WTC11 (cell line): ENCODE measurements at regions not wholly inside any gene's neighbourhood (a gene's known extent, or its start where the extent isn't known, plus 50 kb on each side); places are given as distances from the start of the nearest gene placed in this dataset.

Experiments used
- ATAC-seq: fragments of 200-7000 bp; cut with Tn5 transposase; 2 replicates; pipeline ENCODE4 v1.10.0; 2021; ENCODE audit warnings: mild to moderate bottlenecking, moderate library complexity
- CTCF ChIA-PET: fragments of 300-600 bp; sonication (Branson Sonifier 250); formaldehyde crosslinking; loops from one replicate; lab custom pipeline; 2021; ENCODE audit warnings: antibody characterized with exemption; lab: Charles Lee
- POLR2A ChIA-PET: fragments of 350-600 bp; sonication (Branson Sonifier 250); formaldehyde crosslinking; loops from one replicate; lab custom pipeline; 2021; ENCODE audit warnings: antibody characterized with exemption; lab: Charles Lee
- DNase-seq: peaks from one replicate; pipeline ENCODE4 v3.0.0; 2021; ENCODE audit warnings: low spot score
- H3K27ac Mint-ChIP-seq: 2 replicates; pipeline ENCODE4 v1.8.0; 2021; ENCODE audit warnings: mixed read lengths
- H3K27me3 Mint-ChIP-seq: 2 replicates; pipeline ENCODE4 v1.8.0; 2021; ENCODE audit warnings: low read depth, mild to moderate bottlenecking, moderate library complexity, mixed read lengths
- H3K36me3 Mint-ChIP-seq: 2 replicates; pipeline ENCODE4 v1.8.0; 2021; ENCODE audit warnings: mixed read lengths
- H3K4me1 Mint-ChIP-seq: 2 replicates; pipeline ENCODE4 v1.8.0; 2022; ENCODE audit warnings: mixed read lengths
- H3K4me3 Mint-ChIP-seq: 2 replicates; pipeline ENCODE4 v1.8.0; 2021; ENCODE audit warnings: mild to moderate bottlenecking, moderate library complexity, mixed read lengths
- H3K9me3 Mint-ChIP-seq: 2 replicates; pipeline ENCODE4 v1.8.0; 2021; ENCODE audit warnings: mixed read lengths
- FOXK1 ChIP-seq: sonication (generic); formaldehyde crosslinking; IDR thresholded peaks from 2 replicates; pipeline ENCODE4 v1.8.0; 2022; ENCODE audit warnings: mild to moderate bottlenecking, moderate library complexity, missing genetic modification reagents
- FOXP1 ChIP-seq: sonication (generic); formaldehyde crosslinking; IDR thresholded peaks from 2 replicates; pipeline ENCODE4 v1.8.0; 2022; ENCODE audit warnings: missing genetic modification reagents, mild to moderate bottlenecking, moderate library complexity, borderline replicate concordance
- GRHL2 ChIP-seq: fragments of 250-450 bp; sonication (Bioruptor Pico); IDR thresholded peaks from 2 replicates; pipeline ENCODE4 v1.8.0; 2022; ENCODE audit warnings: mild to moderate bottlenecking, moderate library complexity; ENCODE audit not compliant: insufficient replicate concordance, severe bottlenecking
- JUN ChIP-seq: sonication (generic); formaldehyde crosslinking; IDR thresholded peaks from 2 replicates; pipeline ENCODE4 v1.8.0; 2023; ENCODE audit warnings: mild to moderate bottlenecking, missing genetic modification reagents
- PRRX2 ChIP-seq: fragments of 250-450 bp; sonication (Bioruptor Pico); IDR thresholded peaks from 2 replicates; pipeline ENCODE4 v1.8.0; 2021; ENCODE audit warnings: mild to moderate bottlenecking
- SMAD3 ChIP-seq: sonication (generic); formaldehyde crosslinking; IDR thresholded peaks from 2 replicates; pipeline ENCODE4 v1.8.0; 2022; ENCODE audit warnings: missing genetic modification reagents, mild to moderate bottlenecking, borderline replicate concordance
- TEAD4 ChIP-seq: sonication (generic); formaldehyde crosslinking; IDR thresholded peaks from 2 replicates; pipeline ENCODE4 v1.8.0; 2022; ENCODE audit warnings: mild to moderate bottlenecking, missing genetic modification reagents
- ZNF423 ChIP-seq: fragments of 250-450 bp; sonication (Bioruptor Pico); IDR thresholded peaks from 2 replicates; pipeline ENCODE4 v2.1.2; 2022; ENCODE audit warnings: mild to moderate bottlenecking, moderate library complexity
- TF ChIP-seq, protein P1 (sequence below): fragments of 250-450 bp; sonication (Bioruptor Pico); IDR thresholded peaks from 2 replicates; pipeline ENCODE4 v2.1.2; 2022; ENCODE audit warnings: mild to moderate bottlenecking, moderate library complexity
- TF ChIP-seq, protein P2 (sequence below): sonication (generic); formaldehyde crosslinking; IDR thresholded peaks from 2 replicates; pipeline ENCODE4 v1.8.1; 2023; ENCODE audit warnings: mild to moderate bottlenecking, moderate library complexity, missing genetic modification reagents
- TF ChIP-seq, protein P3 (sequence below): sonication (generic); formaldehyde crosslinking; IDR thresholded peaks from 2 replicates; pipeline ENCODE4 v1.8.1; 2023; ENCODE audit warnings: mild to moderate bottlenecking, missing genetic modification reagents, moderate library complexity
- TF ChIP-seq, protein P4 (sequence below): sonication (generic); formaldehyde crosslinking; IDR thresholded peaks from 2 replicates; pipeline ENCODE4 v1.8.0; 2022; ENCODE audit warnings: missing genetic modification reagents
- TF ChIP-seq, protein P5 (sequence below): fragments of 250-450 bp; sonication (Bioruptor Pico); conservative IDR thresholded peaks from 2 replicates; pipeline ENCODE4 v1.9.0; 2021; ENCODE audit warnings: mild to moderate bottlenecking
- TF ChIP-seq, protein P6 (sequence below): sonication (generic); formaldehyde crosslinking; IDR thresholded peaks from 2 replicates; pipeline ENCODE4 v1.8.0; 2022; ENCODE audit warnings: mild to moderate bottlenecking, missing genetic modification reagents
- TF ChIP-seq, protein P7 (sequence below): sonication (generic); formaldehyde crosslinking; IDR thresholded peaks from 2 replicates; pipeline ENCODE4 v1.8.0; 2022; ENCODE audit warnings: mild to moderate bottlenecking, missing genetic modification reagents
- TF ChIP-seq, protein P8 (sequence below): sonication (generic); formaldehyde crosslinking; IDR thresholded peaks from 2 replicates; pipeline ENCODE4 v1.8.1; 2022; ENCODE audit warnings: missing genetic modification reagents, borderline replicate concordance

DNA sequence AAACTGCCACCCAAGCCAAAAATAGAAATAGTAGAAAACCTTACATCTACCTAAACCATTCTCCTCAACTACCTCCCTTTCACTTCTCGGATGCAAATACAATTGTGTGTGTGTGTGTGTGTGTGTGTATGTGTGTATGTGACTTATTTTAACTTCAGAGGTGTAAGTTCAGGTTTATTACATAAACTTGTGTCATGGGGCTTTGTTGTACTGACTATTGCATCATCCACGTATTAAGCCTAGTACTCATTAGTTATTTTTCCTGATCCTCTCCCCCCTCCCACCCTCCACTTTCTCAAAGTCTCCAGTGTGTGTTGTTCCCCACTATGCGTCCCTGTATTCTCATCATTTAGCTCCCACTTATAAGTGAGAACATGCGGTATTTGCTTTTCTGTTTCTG is 592.5 kb upstream of the ATP2B1 start:
- Mint-ChIP-seq H3K36me3 (no peaks in the 10 kb centered on the region), H3K27me3 (no peaks in the 10 kb centered on the region), H3K9me3 (no peaks in the 10 kb centered on the region), H3K4me3 (no peak overlapping the region), H3K27ac (no peak overlapping the region), H3K4me1 (peaks cover 7% of the 10 kb centered on the region)
- CTCF ChIA-PET: interaction anchor here (0.6 kb wide), 2 partner anchors 36 to 644 kb away, joined by 3 to 4 read pairs; no protein-coding TSS in a partner anchor
- DNase-seq (no peak), ATAC-seq (no peak)
- POLR2A ChIA-PET: no interaction called here
- TF ChIP-seq SMAD3 (CRISPR knock-in tag) (no peak), FOXP1 (CRISPR knock-in tag) (no peak), ZNF423 (CRISPR knock-in tag) (no peak), JUN (no peak), TEAD4 (no peak)
- TF ChIP-seq, protein P1, sequence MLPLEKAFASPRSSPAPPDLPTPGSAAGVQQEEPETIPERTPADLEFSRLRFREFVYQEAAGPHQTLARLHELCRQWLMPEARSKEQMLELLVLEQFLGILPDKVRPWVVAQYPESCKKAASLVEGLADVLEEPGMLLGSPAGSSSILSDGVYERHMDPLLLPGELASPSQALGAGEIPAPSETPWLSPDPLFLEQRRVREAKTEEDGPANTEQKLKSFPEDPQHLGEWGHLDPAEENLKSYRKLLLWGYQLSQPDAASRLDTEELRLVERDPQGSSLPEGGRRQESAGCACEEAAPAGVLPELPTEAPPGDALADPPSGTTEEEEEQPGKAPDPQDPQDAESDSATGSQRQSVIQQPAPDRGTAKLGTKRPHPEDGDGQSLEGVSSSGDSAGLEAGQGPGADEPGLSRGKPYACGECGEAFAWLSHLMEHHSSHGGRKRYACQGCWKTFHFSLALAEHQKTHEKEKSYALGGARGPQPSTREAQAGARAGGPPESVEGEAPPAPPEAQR (CRISPR knock-in tag): no peak
- TF ChIP-seq, protein P2, sequence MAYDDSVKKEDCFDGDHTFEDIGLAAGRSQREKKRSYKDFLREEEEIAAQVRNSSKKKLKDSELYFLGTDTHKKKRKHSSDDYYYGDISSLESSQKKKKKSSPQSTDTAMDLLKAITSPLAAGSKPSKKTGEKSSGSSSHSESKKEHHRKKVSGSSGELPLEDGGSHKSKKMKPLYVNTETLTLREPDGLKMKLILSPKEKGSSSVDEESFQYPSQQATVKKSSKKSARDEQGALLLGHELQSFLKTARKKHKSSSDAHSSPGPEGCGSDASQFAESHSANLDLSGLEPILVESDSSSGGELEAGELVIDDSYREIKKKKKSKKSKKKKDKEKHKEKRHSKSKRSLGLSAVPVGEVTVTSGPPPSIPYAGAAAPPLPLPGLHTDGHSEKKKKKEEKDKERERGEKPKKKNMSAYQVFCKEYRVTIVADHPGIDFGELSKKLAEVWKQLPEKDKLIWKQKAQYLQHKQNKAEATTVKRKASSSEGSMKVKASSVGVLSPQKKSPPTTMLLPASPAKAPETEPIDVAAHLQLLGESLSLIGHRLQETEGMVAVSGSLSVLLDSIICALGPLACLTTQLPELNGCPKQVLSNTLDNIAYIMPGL: no peak

DNA sequence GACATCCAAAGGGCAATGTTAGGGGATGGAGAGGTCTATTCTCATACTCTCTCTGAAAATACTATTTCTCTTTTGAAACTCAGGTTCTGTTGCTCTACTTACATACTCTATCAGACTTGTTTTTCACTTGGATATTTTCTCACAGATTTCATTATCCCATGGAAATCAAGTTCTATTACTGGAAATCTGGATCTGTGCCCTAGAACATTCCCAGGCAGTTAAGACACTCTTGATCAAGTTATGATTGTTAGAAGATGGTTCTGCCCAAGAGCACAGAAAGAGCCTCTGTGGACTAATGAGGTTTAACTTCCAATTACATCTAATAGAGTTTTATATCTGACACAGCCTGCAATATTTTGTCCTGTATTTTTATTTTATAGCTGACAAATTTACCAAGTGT is 591.0 kb upstream of the ATP2B1 start:
- no peaks in the 10 kb centered on the region for H3K4me1 Mint-ChIP-seq
- ChIA-PET POLR2A (no interaction called here), CTCF (no interaction called here)
- no peak overlapping the region for H3K27ac Mint-ChIP-seq
- H3K4me3 Mint-ChIP-seq: no peak overlapping the region
- H3K36me3 Mint-ChIP-seq: no peaks in the 10 kb centered on the region
- H3K9me3 Mint-ChIP-seq: no peaks in the 10 kb centered on the region
- DNase-seq: no peak
- no peak for TF ChIP-seq GRHL2 (CRISPR knock-in tag)
- no peaks in the 10 kb centered on the region for H3K27me3 Mint-ChIP-seq
- no peak for ATAC-seq

DNA sequence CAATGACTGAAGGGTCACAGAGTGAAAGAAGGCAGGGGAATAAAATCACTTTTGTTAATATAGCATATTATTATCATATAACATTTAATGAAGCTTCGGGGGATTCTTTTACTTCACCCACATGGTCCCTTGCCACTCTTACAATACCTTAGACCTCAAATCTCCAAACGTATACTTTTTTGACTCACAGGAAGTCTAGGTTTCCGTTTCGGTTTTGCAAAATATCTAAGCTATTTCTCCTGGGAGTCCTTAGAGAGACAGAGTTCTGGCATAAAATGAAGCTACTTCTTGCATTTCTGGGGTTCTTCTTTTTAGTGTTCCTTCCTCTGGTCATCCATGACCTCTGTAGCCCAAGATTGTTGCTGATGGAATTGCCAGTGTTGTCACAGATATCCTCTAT is 590.5 kb upstream of the ATP2B1 start:
- H3K4me1 Mint-ChIP-seq: no peaks in the 10 kb centered on the region
- H3K27ac Mint-ChIP-seq: no peak overlapping the region
- ATAC-seq (no peak), DNase-seq (no peak)
- no peaks in the 10 kb centered on the region for H3K9me3 Mint-ChIP-seq
- POLR2A ChIA-PET: no interaction called here
- CTCF ChIA-PET: no interaction called here
- no peak overlapping the region for H3K4me3 Mint-ChIP-seq
- no peaks in the 10 kb centered on the region for H3K27me3 Mint-ChIP-seq
- H3K36me3 Mint-ChIP-seq: no peaks in the 10 kb centered on the region
- TF ChIP-seq, protein P3, sequence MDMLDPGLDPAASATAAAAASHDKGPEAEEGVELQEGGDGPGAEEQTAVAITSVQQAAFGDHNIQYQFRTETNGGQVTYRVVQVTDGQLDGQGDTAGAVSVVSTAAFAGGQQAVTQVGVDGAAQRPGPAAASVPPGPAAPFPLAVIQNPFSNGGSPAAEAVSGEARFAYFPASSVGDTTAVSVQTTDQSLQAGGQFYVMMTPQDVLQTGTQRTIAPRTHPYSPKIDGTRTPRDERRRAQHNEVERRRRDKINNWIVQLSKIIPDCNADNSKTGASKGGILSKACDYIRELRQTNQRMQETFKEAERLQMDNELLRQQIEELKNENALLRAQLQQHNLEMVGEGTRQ (CRISPR knock-in tag): no peak
- TF ChIP-seq, protein P4, sequence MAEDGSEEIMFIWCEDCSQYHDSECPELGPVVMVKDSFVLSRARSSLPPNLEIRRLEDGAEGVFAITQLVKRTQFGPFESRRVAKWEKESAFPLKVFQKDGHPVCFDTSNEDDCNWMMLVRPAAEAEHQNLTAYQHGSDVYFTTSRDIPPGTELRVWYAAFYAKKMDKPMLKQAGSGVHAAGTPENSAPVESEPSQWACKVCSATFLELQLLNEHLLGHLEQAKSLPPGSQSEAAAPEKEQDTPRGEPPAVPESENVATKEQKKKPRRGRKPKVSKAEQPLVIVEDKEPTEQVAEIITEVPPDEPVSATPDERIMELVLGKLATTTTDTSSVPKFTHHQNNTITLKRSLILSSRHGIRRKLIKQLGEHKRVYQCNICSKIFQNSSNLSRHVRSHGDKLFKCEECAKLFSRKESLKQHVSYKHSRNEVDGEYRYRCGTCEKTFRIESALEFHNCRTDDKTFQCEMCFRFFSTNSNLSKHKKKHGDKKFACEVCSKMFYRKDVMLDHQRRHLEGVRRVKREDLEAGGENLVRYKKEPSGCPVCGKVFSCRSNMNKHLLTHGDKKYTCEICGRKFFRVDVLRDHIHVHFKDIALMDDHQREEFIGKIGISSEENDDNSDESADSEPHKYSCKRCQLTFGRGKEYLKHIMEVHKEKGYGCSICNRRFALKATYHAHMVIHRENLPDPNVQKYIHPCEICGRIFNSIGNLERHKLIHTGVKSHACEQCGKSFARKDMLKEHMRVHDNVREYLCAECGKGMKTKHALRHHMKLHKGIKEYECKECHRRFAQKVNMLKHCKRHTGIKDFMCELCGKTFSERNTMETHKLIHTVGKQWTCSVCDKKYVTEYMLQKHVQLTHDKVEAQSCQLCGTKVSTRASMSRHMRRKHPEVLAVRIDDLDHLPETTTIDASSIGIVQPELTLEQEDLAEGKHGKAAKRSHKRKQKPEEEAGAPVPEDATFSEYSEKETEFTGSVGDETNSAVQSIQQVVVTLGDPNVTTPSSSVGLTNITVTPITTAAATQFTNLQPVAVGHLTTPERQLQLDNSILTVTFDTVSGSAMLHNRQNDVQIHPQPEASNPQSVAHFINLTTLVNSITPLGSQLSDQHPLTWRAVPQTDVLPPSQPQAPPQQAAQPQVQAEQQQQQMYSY (CRISPR knock-in tag): no peak
- TF ChIP-seq, protein P5, sequence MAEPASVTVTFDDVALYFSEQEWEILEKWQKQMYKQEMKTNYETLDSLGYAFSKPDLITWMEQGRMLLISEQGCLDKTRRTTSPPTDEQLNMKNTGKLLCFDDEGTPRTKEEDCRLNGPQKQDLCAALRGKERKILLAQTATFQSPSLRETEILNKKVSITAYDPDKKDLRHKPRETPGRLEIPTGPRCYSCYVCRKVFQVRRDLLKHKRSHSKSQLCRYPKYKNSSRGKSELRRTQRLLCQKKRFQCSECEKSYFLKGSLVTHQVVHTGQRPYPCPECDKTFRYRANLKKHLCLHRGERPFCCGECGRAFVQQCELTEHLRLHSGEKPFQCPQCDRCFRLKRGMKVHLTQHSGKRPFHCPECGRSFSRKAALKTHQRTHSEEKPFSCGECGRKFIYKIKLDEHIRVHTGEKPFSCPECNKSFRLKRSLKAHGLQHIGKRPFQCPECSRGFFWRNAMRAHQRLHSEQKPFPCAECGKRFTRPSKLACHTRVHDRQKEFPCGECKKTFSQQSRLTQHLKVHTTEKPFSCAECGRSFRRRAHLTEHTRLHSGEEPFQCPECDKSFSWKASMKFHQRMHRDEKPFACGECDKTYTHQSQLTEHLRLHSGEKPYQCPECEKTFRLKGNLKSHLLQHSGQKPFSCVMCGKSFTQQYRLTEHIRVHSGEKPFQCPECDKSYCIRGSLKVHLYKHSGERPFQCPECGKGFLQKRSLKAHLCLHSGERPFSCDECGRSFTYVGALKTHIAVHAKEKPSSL (CRISPR knock-in tag): no peak
- TF ChIP-seq FOXK1 (CRISPR knock-in tag): no peak
- TF ChIP-seq, protein P6, sequence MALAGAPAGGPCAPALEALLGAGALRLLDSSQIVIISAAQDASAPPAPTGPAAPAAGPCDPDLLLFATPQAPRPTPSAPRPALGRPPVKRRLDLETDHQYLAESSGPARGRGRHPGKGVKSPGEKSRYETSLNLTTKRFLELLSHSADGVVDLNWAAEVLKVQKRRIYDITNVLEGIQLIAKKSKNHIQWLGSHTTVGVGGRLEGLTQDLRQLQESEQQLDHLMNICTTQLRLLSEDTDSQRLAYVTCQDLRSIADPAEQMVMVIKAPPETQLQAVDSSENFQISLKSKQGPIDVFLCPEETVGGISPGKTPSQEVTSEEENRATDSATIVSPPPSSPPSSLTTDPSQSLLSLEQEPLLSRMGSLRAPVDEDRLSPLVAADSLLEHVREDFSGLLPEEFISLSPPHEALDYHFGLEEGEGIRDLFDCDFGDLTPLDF (CRISPR knock-in tag): no peak
- TF ChIP-seq, protein P7, sequence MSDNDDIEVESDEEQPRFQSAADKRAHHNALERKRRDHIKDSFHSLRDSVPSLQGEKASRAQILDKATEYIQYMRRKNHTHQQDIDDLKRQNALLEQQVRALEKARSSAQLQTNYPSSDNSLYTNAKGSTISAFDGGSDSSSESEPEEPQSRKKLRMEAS (CRISPR knock-in tag): no peak
- no peak for TF ChIP-seq PRRX2 (CRISPR knock-in tag)
- TF ChIP-seq, protein P8, sequence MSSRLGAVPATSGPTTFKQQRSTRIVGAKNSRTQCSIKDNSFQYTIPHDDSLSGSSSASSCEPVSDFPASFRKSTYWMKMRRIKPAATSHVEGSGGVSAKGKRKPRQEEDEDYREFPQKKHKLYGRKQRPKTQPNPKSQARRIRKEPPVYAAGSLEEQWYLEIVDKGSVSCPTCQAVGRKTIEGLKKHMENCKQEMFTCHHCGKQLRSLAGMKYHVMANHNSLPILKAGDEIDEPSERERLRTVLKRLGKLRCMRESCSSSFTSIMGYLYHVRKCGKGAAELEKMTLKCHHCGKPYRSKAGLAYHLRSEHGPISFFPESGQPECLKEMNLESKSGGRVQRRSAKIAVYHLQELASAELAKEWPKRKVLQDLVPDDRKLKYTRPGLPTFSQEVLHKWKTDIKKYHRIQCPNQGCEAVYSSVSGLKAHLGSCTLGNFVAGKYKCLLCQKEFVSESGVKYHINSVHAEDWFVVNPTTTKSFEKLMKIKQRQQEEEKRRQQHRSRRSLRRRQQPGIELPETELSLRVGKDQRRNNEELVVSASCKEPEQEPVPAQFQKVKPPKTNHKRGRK (CRISPR knock-in tag): no peak
